ENCODE measurements at regions not wholly inside any gene's neighbourhood (a gene's known extent, or its start where the extent isn't known, plus 50 kb on each side); places are given as distances from the start of the nearest gene placed in this dataset.

GRCh38 chr3:178189854-178190253, 346.4 kb upstream of the KCNMB2 start:
- no peak for DNase-seq
- Histone ChIP-seq H3K4me3 (ENCODE audit: low read depth, low read length) (no peak overlapping the region), H3K4me1 (no peaks in the 10 kb centered on the region; the same call in 1 of the 2 replicates), H3K36me3 (no peaks in the 10 kb centered on the region), H3K9me3 (no peaks in the 10 kb centered on the region), H3K27me3 (no peaks in the 10 kb centered on the region)
- TF ChIP-seq CTCF (IDR thresholded peaks at IDR 0.05; ENCODE audit: low read depth, low read length), result no peak

- Histone ChIP-seq H3K36me3 (no peaks in the 10 kb centered on the region), H3K4me3 (ENCODE audit: low read depth, low read length) (no peak overlapping the region), H3K4me1 (no peaks in the 10 kb centered on the region; the same call in none of the 2 replicates), H3K9me3 (no peaks in the 10 kb centered on the region), H3K27me3 (no peaks in the 10 kb centered on the region)
- DNase-seq, result no peak
- no peak for TF ChIP-seq CTCF (IDR thresholded peaks at IDR 0.05; ENCODE audit: low read depth, low read length)
Observed at GRCh38 chr3:178193846-178194245, 342.4 kb upstream of the KCNMB2 start.

GRCh38 chr3:178194539-178194938, 341.7 kb upstream of the KCNMB2 start:
- H3K36me3 ChIP-seq, result no peaks in the 10 kb centered on the region
- H3K4me1 ChIP-seq, result no peaks in the 10 kb centered on the region; the same call in none of the 2 replicates
- H3K4me3 ChIP-seq (ENCODE audit: low read depth, low read length), result no peak overlapping the region
- H3K9me3 ChIP-seq, result no peaks in the 10 kb centered on the region
- TF ChIP-seq CTCF (IDR thresholded peaks at IDR 0.05; ENCODE audit: low read depth, low read length), result no peak
- no peak for DNase-seq
- H3K27me3 ChIP-seq, result no peaks in the 10 kb centered on the region

GRCh38 chr3:178195824-178196223, 340.4 kb upstream of the KCNMB2 start:
- no peaks in the 10 kb centered on the region for H3K9me3 ChIP-seq
- no peak overlapping the region for H3K4me3 ChIP-seq (ENCODE audit: low read depth, low read length)
- DNase-seq, result no peak
- no peaks in the 10 kb centered on the region for H3K36me3 ChIP-seq
- H3K4me1 ChIP-seq, result peaks cover 3% of the 10 kb centered on the region
- TF ChIP-seq CTCF (IDR thresholded peaks at IDR 0.05; ENCODE audit: low read depth, low read length), result no peak
- H3K27me3 ChIP-seq, result no peaks in the 10 kb centered on the region

- H3K27me3 ChIP-seq, result no peaks in the 10 kb centered on the region
- TF ChIP-seq CTCF (IDR thresholded peaks at IDR 0.05; ENCODE audit: low read depth, low read length), result no peak
- no peak for DNase-seq
Observed at GRCh38 chr3:178198329-178198728, 337.9 kb upstream of the KCNMB2 start.

GRCh38 chr3:178200316-178200715, 335.9 kb upstream of the KCNMB2 start:
- TF ChIP-seq CTCF (IDR thresholded peaks at IDR 0.05; ENCODE audit: low read depth, low read length), result no peak
- no peak for DNase-seq
- Histone ChIP-seq H3K27me3 (no peaks in the 10 kb centered on the region), H3K36me3 (no peaks in the 10 kb centered on the region), H3K4me3 (ENCODE audit: low read depth, low read length) (no peak overlapping the region), H3K9me3 (no peaks in the 10 kb centered on the region), H3K4me1 (peaks cover 25% of the 10 kb centered on the region)

More at GRCh38 chr3:178198329-178198728, 337.9 kb upstream of the KCNMB2 start:
- peaks cover 15% of the 10 kb centered on the region for H3K4me1 ChIP-seq
- H3K4me3 ChIP-seq (ENCODE audit: low read depth, low read length), result no peak overlapping the region
- H3K9me3 ChIP-seq, result no peaks in the 10 kb centered on the region
- H3K36me3 ChIP-seq, result no peaks in the 10 kb centered on the region

All from BE2C (cell line).